ENCODE measurements at regions not wholly inside any gene's neighbourhood (a gene's known extent, or its start where the extent isn't known, plus 50 kb on each side); places are given as distances from the start of the nearest gene placed in this dataset.
A peak's percentile ranks its signal among the peaks of the same experiment; 100 is the strongest.

DNA sequence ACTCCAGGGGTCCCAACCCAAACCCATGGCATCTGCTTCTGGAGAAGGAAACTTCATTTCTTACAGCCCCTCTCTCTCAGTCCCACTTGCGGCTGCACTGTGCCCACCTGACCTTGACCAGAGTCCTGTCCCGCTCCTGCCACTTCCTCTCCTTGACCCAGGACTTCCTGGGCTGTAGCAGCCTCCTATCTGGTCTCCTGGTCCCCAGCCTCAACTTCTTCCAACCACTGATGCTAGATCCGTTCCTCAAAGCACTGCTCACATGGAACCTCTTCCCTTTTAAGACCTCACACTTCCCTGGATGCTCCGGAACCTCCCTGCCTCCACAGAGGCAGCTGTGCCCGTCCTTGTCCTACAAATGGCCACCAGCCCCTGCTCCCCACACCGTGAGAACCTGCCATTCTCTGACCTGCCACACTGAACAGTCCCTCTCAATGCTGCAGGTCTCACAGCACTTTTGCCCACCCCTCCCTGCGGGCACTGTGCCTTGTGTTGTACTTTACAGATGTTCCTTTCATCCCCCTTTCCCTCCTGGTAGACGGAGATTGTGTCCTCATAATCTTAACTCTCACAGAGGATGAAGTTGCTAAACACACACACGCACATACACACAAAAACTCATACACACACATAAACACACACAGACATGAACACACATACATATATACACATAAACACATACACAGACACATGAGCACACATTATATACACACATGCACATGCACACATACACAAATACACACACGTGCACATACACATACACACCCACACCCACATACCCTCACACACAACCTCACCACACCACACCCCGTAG lies 59.6 kb upstream of the NXT1 start:
- Histone ChIP-seq H2AFZ (replicated peaks; ENCODE audit: low read length, poor library complexity) (no peak overlapping the region), H3K14ac (replicated peaks; ENCODE audit: low read depth, low read length) (no peak overlapping the region), H4K5ac (ENCODE audit: low read depth, low read length) (no peak overlapping the region), H2AK5ac (ENCODE audit: low read depth, low read length) (no peak overlapping the region), H3K79me1 (ENCODE audit: low read depth in 1 of 2, low read length in 2 of 2) (no peaks in the 10 kb centered on the region), H3K56ac (ENCODE audit: extremely low read depth, insufficient read depth, low read length) (no peak overlapping the region), H3K27ac (ENCODE audit: insufficient read depth, low read length) (no peak overlapping the region), H3K36me3 (ENCODE audit: control insufficient read depth, insufficient read depth, low read length) (no peaks in the 10 kb centered on the region), H3K23ac (ENCODE audit: low read depth, low read length) (no peak overlapping the region), H3K9ac (ENCODE audit: low read depth, low read length) (no peak overlapping the region), H3K4ac (ENCODE audit: low read depth, low read length) (no peak overlapping the region), H2BK20ac (ENCODE audit: low read depth, low read length) (no peak overlapping the region), H3K4me1 (ENCODE audit: control insufficient read depth, insufficient read depth, low read length) (no peaks in the 10 kb centered on the region), H3K4me3 (ENCODE audit: insufficient read depth, low read depth, low read length) (no peak overlapping the region), H3K4me2 (ENCODE audit: low read depth, low read length) (no peak overlapping the region), H2BK5ac (ENCODE audit: low read depth, low read length, poor library complexity, severe bottlenecking) (no peak overlapping the region), H2BK15ac (ENCODE audit: low read depth, low read length) (no peak overlapping the region), H3K27me3 (ENCODE audit: control insufficient read depth, insufficient read depth, low read length) (peaks cover 23% of the 10 kb centered on the region), H3K9me1 (ENCODE audit: insufficient read depth, low read length) (no peaks in the 10 kb centered on the region), H3K18ac (ENCODE audit: low read depth, low read length) (no peak overlapping the region), H3K9me3 (ENCODE audit: control insufficient read depth, insufficient read depth, low read length) (no peaks in the 10 kb centered on the region), H4K8ac (ENCODE audit: low read depth in 2 of 2, low read length in 2 of 2) (no peak overlapping the region), H4K91ac (ENCODE audit: insufficient read depth, low read depth, low read length) (no peak overlapping the region), H2AK9ac (replicated peaks; ENCODE audit: low read depth, low read length, poor library complexity) (peak overlapping the region; percentile 25), H2BK120ac (ENCODE audit: low read depth, low read length) (no peak overlapping the region), H4K20me1 (ENCODE audit: insufficient read depth, low read length) (no peaks in the 10 kb centered on the region)
- no TSS peak for BruUV-seq (replicated peaks)
- DNase-seq (no peak), ATAC-seq (ENCODE audit: low read depth) (no peak)
- in situ Hi-C loops (cut with MboI; ENCODE audit: low sequenced_read_pairs) (no loop called here), intact Hi-C loops (cut with micrococcal nuclease) (no loop called here), dilution Hi-C loops (cut with HindIII; ENCODE audit: low sequenced_read_pairs, unreplicated experiment) (no loop called here)
- POLR2A ChIA-PET (ENCODE audit: unreplicated experiment): no interaction called here
- CTCF ChIA-PET: no interaction called here
- no peak for TF ChIP-seq RCOR1 (IDR thresholded peaks at IDR 0.05; ENCODE audit: insufficient replicate concordance, low read length)
- TF ChIP-seq MAFK (IDR thresholded peaks at IDR 0.05; ENCODE audit: low read depth, low read length): no peak
- no peak for TF ChIP-seq RFX5 (IDR thresholded peaks at IDR 0.05; ENCODE audit: low read depth, low read length)
- no peak for TF ChIP-seq POLR2A (IDR thresholded peaks at IDR 0.05; ENCODE audit: low read depth, low read length)
- TF ChIP-seq, protein P1, sequence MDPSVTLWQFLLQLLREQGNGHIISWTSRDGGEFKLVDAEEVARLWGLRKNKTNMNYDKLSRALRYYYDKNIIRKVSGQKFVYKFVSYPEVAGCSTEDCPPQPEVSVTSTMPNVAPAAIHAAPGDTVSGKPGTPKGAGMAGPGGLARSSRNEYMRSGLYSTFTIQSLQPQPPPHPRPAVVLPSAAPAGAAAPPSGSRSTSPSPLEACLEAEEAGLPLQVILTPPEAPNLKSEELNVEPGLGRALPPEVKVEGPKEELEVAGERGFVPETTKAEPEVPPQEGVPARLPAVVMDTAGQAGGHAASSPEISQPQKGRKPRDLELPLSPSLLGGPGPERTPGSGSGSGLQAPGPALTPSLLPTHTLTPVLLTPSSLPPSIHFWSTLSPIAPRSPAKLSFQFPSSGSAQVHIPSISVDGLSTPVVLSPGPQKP (IDR thresholded peaks at IDR 0.05; ENCODE audit: borderline replicate concordance, low read depth, low read length): no peak
- no peak for TF ChIP-seq MXI1 (IDR thresholded peaks at IDR 0.05; ENCODE audit: borderline replicate concordance, low read depth, low read length)
- no peak for TF ChIP-seq RAD21 (IDR thresholded peaks at IDR 0.05; ENCODE audit: low read length)
- 82% methylated on average over 6 of the region's 11 CpGs; no CpG with 5 or more reads in 1 of the 2 experiments for WGBS, 2 experiments (ENCODE audit: extremely low coverage in 2 of 2, insufficient read length in 1 of 2)
